Midbrain (tissue), 1 donor: ENCODE measurements at regions not wholly inside any gene's neighbourhood (a gene's known extent, or its start where the extent isn't known, plus 50 kb on each side); places are given as distances from the start of the nearest gene placed in this dataset.

Experiments used
- DNase-seq: peaks from one replicate; lab custom pipeline; 2025; lab: John Stamatoyannopoulos, UW

DNA sequence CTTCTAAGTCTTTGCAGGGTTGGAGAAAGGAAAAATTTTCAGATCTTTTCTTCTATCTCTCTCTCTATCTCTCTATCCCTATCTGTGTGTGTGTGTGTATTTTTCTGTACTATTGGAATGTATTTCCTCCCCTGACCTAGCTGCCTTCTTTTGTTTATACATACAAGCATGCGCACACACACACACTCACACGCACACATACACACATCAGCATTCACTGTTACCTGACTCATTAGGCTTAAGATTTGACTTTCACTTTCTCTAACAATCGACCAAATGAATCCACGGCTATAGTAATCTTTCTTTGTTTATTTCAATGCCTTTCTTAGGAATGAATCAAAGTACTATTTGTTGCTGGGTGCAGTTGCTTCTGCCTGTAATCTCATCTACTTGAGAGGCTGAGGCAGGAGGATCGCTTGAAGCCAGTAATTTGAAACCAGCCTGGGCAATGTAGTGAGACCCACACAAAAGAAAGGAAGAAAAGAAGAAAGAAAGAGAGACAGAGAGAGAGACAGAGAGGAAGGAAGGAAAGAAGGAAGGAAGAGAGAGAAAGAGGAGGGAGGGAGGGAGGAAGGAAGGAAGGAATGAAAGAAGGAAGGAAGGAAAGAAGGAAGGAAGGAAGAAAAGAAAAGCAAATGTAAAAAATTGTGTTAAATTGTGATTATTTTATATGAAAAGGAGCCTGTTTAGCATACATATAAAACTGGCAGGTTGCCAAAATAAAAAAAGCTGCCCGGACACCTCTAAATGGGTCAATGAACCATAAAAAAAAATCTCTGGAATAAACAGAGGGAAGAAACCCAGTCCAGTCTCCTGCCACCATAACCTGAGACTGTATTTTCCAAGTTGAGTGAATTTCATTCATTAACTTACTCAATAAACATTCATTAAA lies 206.8 kb downstream of the ZNF326 start:
- no peak for DNase-seq

DNA sequence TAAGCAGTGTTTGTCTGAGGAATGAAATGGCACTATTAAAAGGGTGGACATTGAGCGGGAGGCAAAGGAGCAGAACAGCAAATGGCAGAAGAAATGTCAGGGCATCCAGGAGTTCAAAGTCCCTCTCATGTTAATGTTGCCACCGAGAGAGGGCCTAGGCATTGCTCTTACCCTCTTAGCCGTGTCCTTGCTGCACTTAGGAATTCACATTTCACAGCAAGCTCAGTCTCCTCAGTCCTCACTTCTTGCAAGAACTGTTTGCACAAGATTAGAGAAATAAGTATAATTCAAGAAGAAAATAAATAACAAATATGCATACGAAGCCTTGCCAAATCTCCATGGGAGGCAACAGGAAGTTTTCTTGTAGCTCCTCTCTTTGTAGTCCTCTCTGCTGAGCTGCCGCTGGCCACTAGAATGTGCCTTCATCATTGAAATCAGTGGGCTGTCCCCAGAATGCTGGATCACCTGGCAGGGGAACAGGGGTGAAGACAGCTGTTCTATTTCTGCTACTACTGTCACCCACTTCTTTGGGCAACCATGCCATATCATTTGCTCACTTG lies 205.8 kb downstream of the ZNF326 start:
- DNase-seq = no peak

DNA sequence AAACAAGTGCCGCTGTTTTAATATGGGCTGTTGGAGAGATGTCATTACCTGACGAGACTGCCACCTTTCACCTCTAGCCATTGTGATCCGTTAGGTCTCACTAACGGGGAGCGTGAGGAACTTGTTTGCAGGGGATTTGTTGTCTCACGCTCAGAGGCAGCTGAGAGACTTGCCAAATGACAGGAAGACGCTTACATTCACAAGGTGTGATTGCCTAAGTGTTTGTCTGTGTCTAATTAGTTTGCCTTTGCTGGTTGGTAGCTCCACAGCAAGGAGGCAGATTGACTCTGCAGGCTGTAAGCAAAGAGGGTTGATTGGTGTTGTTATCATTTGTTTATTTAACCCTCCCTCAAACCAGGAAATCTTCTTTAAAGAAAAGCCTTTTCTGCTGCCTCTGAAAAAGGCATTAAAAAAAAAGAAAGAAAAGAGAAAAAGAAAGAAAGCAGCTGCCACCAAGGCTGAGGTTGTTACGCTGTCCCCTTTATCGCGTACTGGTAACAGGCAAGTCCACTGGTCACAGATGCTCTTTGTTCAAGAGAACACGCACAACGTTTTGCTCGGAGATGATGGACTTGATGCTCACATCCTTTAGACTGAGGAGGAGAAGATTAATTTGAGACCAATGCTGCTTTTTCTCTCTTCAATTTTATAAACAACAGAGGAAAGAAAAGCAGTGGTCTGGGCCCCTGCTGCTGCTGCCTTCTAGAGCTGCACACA lies 203.9 kb downstream of the ZNF326 start:
- no peak for DNase-seq

DNA sequence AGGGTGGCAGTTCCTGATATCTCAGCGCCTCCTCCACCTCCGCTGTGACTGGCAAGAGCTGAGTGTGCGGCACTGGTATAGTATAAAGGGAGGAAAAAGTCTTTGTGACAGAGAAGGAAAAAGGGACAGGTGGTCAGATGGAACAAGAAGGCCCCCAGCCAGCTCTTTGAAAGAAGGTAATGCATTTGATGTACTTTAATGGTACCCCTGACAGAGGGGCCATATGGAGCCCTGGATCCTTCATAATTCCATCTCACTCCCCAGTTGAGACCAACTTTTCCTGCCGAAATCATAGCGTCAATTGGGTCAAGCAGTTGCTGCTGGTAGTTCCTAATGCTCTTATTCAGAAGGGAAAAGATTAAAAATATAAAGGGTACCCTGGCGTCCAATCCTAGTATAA lies 198.2 kb downstream of the ZNF326 start:
- no peak for DNase-seq

DNA sequence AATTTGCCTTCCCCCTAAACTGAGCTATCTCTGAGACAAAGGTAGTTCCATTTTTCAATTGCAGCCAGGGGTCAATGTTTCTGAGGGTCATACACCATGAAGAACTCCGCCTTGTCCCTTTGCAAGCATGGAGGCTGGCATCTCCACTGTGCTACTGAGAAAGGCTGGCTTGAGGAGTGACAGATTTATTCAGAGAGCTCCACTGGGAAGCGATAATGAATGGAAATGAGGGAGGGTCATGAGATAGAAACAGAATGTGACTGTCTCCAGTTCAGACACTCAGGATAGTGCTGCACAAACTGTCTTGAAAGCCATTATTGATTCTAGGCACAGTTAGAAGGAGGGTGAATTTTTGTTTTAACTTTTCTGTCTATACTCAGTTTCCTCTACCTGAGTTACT lies 197.5 kb downstream of the ZNF326 start:
- no peak for DNase-seq

DNA sequence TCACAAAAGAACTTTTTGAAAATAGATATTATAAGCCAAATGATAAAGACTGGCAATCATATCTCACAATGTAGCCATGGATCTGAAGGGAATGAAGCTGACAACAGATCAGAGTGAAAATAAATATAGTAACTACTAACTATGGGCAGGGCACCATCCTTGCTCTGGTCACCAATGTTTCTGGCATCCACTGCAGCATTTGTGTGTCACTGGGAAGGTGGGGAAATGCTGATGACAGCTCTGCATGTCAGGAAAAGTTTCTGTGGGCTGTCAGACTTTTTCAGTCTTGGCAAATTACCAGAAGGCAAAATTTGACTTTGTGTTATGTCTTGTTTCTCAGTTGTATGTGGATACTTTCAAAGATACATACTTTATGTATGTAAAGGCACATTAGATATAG lies 195.6 kb downstream of the ZNF326 start:
- DNase-seq = no peak

DNA sequence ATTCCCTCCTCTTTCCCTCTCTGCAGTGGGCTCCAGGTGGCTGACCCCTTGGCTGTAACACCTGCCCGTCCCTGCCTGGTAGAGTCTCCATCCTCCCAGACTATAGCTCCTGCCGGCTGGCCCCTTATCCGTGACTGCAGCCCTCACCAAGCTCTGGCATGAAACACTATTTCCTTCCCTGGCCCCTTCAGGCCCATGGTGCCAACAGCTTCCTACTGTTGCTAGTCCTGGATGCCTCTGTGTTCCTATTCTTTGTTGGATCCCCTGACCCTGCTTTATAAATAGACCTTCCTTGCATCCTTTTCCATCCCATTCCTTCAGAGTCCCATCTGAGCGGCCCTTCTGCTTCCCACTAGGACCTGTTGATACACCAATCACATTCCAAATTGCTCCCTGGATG lies 195.0 kb downstream of the ZNF326 start:
- DNase-seq = no peak

DNA sequence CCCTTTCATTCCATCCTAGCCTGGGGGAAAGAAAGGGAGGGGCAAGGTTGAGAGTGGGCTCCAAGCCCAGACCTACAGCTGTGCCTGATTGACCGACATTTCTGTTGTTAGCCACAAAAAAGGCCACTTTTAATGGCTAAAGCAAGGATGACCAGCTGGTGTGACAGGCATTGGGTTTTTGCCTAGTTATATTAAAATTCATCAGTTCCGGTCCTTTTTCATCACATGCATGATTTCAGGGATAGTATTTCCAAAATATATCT lies 192.3 kb downstream of the ZNF326 start:
- no peak for DNase-seq

DNA sequence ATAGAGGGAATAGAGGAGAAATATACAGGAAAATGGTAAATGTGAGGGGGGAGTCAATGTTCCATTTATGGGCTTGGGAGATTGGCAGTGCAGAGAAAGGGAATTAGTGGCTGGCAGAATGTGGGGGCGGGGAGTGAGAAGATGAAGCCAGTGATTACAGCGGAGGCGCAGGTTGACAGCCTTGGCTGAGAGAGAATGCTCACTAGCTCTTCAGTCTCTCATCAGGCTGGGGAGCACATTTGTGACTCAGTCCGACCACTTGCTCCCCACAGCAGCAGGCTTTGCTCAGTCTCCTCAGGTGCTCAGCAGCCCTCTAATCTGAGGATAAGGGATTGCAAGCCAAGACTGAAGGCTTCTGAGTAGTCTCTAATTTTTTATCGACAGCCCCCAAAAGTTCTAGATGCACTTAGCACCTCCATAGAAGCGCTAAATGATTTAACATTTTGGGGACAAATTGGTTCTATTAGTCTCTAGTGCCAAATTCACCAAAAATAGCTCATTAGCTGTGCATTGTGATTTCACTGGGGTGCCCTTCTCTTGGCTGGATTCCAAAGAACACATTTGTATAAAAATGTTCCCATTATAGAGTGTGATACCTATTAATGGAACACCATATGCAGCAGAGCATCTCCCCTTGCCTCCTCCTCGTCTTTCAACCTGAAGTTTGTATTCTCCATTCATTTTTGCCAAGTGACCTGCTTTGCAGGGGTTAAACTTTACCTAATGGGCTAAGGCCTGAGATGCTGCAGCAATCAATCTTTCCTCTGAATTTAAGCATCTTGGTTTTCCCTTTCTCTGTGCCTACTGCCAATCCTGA lies 191.8 kb downstream of the ZNF326 start:
- DNase-seq = no peak

DNA sequence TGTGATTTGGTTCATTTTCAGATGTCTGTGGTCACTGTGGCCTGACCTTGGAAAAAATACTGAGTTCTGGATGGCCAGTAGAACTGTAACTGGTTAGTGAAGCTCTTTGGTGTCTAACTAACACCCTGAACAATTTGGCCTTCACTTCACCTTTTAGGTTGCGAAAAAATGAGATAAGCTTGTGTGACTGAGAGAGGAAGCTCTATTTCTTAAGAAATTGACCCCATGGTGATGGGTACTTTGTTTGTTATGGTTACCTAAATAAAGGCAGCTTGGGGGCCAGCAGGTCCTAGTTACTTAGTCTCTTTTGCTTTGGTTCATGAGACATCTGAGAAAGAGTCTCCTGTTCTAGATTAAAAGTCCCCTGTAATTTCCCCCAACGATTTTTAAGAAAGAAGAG lies 181.6 kb downstream of the ZNF326 start:
- no peak for DNase-seq

DNA sequence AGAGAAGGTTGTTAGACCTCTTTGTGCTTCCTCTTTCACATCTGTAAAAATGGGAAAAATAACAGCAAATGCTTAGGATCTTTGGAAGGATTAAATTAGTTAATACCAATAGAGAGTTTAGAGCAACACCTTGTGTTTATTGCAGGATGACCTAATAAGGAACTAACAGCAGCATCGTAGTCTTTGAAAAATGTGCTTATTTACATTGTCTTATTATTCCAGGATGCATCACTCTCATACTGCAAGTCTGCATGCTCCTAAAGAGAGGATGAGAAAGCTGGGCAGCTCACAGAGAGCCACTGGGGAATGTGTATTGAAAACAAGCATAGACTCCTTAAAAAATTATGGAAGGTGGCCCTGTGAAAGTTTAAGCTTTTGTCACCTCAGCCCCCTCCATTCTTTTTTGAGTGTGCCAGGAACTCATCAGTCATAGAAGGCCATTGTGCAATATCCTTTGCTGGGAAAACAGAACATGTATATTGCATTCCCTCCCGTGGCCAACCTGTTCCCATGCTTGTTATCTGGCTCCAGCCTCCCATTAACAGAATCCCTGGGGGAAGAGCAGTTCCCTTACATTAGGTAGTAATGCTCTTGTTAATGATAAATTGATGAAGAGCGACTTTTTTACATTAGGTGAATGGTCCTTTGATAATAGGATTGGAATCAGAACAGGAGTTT lies 180.7 kb downstream of the ZNF326 start:
- DNase-seq = no peak

DNA sequence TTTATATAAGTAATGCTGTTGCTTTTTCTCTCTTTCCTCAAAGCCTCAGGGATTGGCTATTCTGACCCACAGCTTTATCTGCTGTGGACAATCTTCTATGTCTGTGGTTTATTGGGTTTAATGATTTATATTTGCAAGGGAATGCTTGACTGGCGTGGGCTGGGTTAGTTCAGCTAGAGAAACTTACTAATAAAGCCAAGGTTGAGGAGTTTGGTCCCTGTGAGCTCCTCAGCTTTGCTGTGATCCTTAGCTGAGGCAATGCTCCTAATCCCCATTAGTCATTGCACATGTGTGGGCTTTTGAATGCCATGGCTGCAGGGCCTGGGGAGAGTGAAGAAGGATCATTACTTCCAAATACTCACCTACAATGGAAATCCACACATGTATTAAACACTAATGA lies 179.3 kb downstream of the ZNF326 start:
- DNase-seq = no peak

DNA sequence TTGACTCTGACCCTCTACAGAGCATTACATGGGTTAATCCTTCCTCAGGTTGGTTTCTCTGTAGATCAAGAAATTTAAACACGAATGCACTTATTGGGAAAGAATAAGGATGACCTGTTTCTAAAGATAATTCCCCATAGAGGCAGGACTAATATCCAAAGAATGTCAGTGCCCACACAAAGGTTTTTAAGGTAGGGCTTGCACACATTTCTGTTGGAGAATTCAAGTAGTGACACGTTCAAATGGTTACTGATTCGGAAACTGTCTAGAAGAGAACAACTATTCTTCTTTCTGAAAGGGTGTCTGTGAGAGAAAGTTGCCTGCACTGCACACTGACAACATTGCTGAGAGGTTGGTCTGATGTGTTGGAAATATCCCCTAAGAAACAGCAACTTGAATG lies 167.3 kb downstream of the ZNF326 start:
- no peak for DNase-seq

DNA sequence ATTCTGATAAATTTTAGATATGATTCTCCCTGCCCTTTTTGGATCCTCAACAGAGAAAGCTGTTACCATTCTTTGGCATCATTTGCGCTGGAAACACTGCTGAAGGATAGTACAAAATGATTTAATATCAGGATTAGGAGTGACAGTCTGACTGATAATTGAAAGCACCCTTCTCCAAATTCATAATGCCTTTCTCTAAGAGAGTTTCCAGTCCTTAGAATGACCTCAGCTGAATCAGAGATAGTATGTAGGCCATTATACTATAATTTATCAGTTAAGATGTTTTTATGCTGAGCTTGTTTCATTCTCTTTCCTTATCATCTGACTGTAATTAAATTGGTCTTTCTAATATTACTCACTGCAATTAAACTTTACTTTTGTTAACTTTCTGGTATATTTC lies 166.7 kb downstream of the ZNF326 start:
- no peak for DNase-seq

DNA sequence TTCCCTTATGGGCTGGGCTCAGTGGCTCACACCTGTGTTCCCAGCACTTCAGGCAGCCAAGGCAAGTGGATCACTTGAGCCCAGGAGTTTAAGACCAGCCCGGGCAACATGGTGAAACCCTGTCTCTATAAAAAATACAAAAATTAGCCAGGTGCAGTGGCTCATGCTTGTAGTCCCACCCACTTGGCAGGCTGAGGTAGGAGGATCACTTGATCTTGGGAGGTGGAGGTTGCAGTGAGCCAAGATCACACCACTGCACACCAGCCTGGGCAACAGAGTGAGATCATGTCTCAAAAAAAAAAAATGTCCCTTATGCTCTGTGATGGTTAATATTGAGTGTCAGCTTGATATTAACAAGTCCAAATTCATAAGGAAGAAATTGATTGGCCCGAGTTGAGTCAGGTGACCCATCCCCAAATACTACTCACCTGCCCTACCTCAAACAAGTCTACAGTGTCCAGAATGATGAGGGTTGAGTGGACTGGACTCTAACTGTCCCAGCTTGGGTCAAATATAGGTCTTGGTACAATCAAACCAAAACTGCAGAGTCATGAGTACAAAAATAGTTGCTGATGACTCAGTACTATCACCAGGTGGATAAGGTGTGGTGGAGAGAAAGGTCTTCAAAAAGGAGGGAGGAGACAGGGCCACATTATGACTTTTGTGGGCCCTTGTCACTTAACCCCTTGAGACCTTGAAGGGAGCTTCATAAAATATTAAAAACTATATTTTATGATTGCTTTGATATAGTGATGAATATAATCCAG lies 161.0 kb downstream of the ZNF326 start:
- no peak for DNase-seq

DNA sequence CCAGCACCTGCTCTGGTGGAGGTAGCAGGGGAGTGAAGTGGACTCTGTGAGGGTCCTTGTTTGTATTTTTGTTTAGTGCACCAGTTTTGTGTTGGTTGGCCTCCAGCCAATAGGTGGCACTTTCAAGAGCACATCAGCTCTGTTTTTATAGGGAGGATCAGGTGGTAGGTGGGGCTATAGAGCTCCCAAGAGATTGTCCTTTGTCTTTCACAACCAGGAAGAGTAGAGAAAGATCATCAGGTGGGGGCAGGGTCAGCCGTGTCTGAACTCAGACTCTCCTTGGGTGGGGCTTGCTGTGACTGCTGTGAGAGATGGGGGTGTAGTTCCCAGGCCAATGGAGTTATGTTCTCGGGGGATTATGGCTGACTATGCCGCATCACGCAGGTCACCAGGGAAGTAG lies 159.8 kb downstream of the ZNF326 start:
- no peak for DNase-seq

DNA sequence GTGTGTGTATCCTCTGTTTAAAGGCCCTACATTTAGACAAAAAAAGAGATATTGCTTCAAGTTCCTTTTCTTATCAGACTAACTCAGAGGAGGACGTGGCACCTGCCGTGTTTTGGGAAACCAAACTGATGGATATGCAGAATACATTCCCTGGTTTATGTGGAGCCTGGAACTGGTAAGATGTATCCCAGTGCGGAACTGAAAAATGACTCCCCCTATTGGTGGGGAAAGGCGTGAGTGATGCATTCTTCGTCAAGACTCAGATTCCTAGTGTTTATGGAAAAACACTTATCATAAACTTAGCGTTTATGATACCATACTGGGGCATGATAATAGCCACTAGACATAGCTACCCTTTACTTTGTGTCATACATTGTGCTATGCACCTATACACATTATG lies 154.2 kb downstream of the ZNF326 start:
- no peak for DNase-seq

DNA sequence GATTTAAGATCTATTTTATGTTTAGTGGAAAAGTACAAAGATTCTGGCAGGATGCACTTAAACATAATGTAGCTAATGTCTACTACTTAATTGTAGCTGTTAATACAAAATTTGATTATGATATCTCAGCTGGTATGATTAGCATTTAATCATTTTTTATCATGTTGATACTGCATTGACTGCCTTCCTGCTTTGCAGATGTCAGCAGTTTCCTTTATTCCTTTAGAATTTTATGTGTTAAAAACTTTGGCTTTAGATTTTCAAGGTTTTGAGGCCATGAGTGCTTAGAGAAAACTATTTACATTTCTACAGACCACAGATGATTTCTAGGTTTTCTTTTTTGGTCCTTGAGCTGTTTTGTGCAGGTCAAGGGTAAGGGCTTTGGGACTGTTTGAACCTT lies 152.2 kb downstream of the ZNF326 start:
- DNase-seq = no peak

DNA sequence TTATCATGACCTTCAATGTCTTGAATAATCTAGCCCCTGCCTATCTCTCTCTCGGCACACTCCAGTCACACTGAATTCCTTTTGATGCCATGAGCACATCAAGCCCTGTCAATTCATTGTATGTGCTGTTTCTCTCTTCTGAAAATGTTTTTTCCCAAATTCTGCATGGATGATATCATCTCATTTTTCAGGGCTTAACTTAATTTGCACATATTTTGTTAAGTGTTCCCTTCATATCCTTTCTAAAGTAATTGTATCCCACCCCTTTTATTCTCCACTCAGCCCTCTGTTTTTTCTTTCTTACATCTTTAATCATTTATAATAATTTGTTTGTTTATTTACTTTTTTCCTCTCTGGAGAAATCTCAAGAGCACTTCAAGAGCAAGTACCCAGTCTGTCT lies 149.9 kb downstream of the ZNF326 start:
- no peak for DNase-seq

DNA sequence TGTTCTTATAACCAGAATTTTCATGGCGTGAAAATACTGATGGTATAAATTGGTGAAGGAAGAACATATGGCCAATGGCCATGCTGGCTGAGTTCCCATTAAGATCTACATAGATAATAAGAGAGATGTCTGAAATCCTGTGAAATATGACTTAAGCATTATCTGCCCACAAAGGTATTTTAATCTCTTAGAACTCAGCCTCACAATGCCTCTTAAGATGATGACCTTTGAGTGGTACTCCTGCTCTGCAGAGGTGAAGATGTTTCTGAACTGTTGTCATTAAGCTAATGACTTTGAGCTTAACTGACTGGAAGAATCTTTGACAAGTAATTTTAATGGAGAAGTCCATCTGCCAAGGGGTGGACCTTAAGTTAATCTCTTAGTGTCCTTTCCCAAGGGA lies 148.7 kb downstream of the ZNF326 start:
- DNase-seq = no peak

DNA sequence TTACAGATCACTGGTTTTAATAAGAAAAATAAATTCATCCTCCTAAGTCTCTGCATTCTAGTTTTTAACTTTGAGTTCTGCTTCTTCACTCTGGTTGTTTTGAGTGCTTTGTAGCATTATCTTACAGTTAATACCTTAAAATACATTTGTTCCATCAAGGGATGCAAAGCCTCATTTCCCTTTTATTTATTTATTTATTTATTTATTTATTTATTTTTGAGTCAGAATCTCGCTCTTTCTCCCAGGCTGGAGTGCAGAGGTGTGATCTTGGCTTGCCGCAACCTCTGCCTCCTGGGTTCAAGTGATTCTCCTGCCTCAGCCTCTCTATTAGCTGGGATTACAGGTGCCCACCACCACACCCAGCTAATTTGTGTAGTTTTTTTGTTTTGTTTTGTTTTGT lies 147.8 kb downstream of the ZNF326 start:
- no peak for DNase-seq
